HG02870 (cell line): ENCODE measurements at regions not wholly inside any gene's neighbourhood (a gene's known extent, or its start where the extent isn't known, plus 50 kb on each side); places are given as distances from the start of the nearest gene placed in this dataset.
"Not testable (repeated sequence)": the region's sequence is repeated elsewhere in the genome, so short reads cannot be mapped to it uniquely, and the experiment has no call there.

Experiments
- ATAC-seq: cut with Tn5 transposase; IDR thresholded peaks from one replicate; pipeline ENCODE4 v1.9.1; 2021; ENCODE audit warnings: mild to moderate bottlenecking, moderate library complexity; ENCODE audit not compliant: unreplicated experiment

DNA sequence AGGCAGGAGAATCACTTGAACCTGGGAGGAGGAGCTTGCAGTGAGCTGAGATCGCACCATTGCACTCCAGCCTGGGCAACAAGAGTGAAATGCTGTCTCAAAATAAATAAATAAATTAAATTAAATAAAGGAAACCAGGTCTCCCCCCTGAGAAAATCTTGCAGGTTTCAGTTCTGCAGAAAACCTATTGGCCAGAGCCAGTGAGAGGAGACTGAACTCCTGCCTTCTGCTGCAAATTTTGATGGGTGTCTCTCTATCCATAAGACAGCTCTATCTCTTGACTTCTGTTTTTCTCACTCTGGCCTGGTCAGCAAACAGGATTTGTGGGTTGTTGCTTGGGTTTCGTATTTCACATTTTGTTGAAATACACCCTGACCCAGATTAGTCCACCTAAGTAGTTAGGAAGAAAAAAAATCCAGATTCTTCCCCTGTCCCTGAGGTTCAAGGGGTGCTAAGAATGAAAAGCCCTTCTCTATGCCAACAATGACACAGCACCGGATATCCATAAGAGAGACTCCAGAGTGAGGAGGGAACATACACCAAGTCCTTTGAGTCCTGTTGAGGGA lies 86.7 kb upstream of the MAP4K4 start:
- no peak for ATAC-seq

DNA sequence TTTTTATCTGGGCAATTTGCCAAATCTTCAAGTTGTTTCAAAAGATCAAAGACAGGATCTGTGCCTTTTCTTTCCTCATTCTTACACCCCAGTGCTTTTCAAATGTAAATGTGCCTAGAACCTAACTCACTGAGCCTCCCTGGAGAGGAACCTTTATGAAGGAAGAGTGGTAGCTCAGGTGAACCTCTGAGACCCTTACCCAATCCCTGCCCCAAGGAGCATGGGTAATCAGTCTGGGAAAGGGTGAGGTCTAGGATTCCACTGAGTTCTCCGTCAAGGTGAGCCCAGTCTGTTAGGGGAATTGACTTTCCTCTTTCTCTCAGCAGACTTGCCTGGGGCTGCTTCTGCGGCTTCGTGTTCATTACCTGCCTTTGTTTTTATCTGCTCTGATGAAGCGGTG lies 88.1 kb upstream of the MAP4K4 start:
- ATAC-seq = no peak

DNA sequence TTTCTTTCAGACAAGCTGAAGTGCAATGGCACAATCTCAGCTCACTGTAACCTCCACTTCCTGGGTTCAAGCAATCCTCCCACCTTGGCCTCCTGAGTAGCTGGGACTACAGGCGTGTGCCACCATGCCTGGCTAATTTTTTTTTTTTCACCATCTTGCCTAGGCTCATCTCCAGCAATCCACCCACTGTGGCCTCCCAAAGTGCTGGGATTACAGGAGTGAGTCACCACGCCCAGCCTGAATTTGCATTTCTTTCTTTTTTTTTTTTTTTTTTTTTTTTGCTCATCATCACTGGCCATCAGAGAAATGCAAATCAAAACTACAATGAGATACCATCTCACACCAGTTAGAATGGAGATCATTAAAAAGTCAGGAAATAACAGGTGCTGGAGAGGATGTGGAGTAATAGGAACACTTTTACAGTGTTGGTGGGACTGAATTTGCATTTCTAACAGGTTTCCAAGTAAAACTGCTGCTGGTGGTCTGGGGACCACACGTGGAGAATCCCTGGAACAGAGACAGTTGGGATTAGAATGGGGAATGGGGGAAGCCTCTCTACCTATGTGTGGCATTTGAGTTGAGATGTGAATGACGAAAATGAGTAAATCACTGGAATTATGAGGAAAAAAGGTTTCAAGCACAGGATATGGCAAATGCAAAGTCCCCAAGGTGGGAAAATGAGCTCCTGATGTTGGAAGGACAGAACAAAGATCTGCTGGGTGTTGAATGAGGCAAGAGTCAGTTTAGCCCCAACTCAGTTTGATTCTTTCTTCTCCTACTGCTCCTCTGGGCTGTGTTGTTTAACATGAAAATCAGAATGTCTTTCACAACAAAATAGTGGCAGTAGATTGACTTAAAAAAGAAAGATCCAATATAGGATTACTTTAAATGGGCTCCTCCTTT lies 88.8 kb upstream of the MAP4K4 start:
- ATAC-seq = no peak

DNA sequence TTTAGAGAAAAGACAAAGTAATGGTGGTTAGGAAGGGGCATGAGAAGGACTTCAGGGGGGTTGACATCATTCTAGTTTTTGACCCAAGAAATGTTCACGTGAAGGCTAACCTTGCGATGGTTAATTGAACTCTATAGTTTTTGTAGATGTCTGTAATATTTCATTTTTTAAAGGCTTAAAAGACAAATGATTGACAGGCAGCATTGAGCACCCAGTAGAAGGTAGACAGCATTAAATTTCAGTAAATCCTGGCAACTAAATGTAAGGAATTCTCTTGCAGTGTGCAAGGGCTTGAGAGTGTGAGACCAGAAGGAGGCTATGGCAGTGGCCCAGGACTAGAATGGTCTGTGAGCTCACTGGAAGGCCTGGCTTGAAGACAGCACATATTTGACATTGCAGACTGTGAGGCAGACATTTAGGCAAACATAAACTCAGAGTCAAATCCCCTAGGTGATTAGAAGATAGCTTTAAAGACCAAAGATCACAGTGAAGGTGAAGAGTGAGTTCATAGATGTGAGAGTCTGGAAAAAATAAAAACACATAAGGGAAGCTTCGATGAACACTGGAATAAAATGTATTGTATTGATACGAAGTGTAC lies 100.1 kb upstream of the MAP4K4 start:
- ATAC-seq = no peak

DNA sequence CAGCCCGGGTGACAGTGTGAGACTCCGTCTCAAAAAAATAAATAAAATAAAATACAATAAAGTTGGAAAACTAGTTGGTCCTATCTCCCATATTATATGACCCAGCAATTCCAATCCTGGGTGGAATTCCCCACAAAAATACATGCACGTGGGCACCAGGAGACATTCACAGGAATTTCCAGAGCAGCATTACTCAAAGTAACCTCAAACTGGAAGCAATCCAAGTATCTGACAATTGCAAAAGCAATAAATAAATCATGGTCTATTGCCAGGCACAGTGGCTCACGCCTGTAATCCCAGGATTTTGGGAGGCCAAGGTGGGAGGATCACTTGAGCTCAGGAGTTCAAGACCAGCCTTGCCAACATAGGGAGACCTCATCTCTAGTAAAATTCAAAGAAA lies 101.2 kb upstream of the MAP4K4 start:
- ATAC-seq = no peak

DNA sequence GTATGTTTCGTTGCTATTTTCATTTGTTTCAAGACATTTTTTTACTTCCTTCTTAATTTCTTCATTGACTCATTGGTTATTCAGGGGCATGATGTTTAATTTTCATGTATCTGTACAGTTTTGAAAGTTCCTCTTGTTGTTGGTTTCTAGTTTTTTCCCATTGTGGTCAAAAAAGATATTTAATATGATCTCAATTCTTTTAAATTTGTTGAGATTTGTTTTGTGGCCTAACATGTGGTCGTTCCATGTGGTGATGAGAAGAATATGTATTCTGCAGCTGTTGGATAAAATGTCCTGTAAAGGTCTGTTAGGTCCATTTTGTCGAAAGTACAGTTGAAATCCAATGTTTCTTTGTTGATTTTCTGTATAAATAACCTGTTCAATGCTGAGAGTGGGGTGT lies 110.3 kb upstream of the MAP4K4 start:
- no peak for ATAC-seq

DNA sequence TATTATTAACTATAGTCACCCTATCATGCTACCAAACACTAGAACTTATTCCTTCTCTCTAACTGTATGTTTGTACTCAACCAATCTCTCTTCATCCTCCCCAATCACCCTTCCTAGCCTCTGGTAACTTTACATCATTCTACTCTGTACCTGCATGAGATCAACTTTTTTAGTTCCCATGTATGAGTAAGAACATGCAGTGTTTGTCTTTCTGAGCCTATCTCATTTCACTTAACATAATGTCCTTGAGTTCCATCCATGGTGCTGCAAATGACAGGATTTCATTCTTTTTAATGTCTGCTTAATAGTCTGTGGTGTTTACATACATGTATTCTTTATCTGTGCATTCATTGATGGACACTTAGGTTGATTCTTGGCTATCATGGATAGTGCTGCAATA lies 108.9 kb upstream of the RFX8 start:
- no peak for ATAC-seq

DNA sequence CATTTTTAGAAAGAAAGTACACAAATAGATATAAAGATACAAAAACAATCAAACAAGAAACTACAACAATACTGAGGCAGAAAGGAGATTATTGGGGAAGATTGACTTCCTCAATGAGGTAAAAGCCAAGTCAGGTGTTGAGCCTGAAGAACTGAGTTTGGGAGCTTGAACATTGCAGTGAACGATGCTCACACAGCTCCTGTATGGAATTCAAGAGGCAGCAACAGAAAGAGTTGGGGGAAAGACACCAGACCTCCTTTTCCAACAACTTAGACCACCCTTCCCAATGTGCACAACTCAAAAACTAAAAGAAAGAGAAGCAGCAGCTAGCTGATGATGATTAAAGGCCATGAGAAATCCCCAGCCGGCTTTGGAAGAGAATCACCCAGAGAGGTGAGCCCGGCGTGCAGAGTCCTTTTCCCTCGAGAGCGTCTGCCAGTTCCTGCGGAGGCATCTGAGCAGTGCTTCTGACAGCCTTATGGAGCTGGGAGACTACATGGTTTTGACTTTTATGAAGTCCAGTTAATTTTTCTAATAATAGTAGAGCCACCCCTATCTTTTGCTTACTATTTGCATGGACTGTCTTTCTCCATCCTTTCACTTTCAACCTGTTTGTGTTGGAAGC lies 106.9 kb upstream of the RFX8 start:
- ATAC-seq = no peak

DNA sequence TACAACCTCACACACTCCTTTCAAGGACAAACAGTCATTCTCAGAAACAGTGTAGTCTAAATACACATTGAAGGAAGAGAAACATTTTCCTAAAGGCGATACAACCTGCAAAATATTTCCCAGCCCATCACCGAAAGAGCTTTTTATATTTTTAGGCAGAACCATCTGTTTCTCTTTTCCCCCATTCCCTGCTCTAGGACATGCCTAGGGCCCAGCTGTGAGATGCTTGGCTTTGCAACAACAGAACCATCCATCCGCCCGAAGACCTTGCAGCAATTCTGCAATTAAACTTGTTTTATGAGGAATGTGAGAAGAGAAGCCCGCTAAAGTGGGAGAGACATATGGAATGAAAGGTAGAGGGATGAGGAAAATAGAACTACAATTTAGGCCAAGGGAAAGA lies 105.6 kb upstream of the RFX8 start:
- ATAC-seq = no peak

DNA sequence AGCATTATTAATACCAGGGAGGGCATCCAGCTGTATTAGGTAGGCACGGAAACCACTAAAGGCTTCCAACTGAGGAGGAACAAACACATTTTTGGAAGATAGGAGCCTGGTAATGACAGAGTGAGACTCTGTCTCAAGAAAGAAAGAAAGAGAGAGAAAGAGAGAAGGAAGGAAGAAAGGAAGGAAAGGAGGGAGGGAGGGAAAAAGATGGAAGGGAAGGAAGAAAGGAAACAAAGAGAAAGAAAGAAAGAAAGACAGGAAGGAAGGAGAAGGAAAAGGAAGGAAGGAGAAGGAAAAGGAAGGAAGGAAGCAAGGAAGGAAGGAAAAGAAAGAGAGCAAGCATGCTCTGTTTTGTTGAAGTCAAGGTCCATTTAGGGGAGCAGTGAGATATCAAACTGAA lies 103.8 kb upstream of the RFX8 start:
- no peak for ATAC-seq

DNA sequence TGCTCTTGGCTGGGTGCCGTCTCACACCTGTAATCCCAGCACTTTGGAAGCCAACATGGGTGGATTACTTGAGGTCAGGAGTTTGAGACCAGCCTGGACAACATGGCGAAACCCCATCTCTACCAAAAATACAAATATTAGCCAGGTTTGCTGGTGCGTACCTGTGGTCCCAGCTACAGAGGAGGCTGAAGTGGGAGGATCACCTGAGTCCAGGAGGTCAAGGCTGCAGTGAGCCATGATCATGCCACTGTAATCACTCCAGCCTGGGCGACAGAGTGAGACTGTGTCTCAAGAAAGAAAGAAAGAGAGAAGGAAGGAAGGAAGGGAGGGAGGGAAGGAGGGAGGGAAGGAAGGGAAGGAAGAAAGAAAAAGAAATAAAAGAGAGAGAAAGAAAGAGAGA lies 103.2 kb upstream of the RFX8 start:
- ATAC-seq = not testable (repeated sequence)

DNA sequence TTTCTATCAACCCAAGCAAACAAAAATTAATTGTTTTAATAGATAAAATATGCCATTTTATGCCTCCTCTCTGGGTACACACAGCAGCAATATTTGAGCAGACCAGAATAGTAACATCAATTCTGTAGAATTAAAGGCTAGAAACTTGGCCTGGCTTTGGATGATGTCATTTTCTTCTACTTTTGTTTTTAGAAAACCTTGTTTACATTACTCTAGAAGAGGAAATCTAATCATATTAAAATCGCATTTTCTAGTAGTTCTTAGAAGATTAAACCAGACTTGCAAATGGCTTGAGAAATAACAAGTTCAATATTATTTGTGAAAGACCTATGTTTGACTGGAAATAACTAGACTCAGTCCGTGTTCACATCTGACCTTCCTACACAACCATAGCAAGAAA lies 102.3 kb upstream of the RFX8 start:
- no peak for ATAC-seq

DNA sequence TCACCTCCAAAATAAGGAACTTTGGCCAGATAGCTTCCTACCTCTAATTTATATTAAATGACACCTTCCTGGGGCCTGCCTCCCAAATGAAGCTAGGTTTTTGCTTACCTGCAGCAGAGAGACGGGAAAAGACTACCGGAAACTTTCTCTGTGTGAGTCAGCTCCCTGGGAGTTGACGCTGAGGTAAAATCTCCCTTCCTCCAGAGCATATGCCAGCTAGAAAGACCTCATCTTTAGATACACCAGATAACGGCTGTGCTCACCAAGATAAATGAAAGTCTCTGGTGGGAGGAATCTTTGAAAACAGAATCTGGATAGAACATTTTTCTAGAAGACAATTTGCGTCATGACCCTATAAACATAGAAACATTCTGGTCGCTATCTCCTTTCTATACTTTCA lies 99.7 kb upstream of the RFX8 start:
- ATAC-seq = no peak

DNA sequence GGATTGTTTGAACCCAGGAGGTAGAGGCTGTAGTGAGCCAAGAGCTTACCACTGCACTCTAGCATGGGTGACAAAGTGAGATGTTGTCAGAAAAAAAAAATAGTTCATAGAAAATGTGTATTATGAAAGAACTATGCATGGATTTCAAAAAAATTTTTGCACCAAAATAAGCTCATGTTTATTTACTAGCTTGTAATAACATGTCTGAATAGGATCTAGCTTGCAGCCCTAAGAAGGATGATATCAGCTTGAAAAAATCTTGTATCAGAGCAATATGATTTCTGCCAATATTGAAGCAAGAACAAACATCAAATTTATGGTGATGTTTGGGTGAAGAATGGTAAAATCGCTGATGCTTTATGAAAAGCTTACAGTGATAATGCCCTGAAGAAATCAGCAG lies 97.0 kb upstream of the RFX8 start:
- ATAC-seq = no peak

DNA sequence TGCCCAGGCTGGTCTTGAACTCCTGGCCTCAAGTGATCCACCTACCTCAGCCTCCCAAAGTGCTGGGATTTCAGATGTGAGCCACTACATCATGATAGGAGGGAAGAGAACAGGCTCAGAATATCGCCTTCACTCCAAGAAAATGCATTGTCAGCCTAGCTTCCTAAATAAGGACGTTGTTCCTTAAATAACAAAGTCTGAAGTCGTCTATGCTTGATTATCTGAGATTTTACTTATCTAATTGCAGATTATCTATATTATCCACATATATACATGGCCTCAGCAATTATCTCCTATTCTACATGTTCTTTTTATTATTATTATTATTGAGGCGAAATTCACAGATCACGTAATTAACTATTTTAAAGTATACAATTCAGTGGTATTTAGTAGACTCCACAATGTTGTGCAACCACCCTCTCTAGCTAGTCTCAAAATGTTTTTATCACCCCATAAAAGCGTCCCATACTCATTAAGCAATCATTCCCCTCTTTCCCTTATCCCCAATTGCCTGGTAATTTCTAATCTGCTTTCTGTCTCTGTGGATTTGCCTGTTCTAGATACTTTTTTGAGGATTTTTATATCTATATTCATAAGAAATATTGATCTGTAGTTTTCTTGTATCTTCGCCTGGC lies 95.1 kb upstream of the RFX8 start:
- no peak for ATAC-seq

DNA sequence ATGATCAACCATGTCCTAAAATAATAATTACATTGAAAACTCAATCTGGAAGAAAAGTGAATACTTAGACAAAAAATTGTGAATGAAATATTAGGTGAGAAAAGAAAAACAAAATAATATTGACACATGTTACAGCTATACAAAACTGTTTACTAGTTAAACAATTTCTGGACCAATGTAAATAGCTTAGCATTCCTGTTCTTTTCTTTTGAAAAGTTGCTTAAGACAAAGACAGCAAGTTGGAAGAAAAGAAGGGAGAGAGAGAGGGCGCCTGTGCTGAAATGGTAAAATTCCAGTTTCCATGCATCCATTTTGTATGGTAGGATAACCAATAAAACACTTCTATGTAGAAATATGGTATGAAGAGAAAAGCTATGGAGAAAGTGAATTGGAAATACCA lies 94.1 kb upstream of the RFX8 start:
- ATAC-seq = no peak

DNA sequence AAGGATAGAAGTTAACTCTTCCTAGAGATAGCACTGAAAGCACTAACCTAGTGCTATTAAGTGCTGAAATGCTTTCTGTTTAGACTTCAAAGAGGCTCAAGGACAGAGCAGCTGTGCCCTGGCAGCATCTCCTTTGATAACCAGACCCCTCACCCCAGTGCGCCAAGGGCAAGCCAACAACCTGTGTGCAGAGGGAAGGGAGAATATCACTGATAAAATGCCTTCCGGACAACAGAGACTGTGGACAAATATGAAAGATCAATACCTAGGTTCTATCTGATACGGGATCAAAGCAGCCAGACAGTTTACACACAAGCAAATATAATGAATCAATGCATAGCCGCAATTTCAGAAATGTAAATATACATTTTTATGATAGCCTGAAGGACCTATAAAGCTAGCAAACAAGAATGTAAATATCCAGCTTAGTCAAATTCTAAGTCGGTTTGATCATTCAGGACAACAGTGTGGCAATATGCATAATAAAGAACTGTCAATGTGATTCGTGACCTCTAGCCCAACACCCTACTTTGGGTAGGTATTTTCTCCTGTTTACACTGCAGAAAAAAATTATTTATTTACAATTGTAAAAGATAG lies 91.8 kb upstream of the RFX8 start:
- ATAC-seq = no peak

DNA sequence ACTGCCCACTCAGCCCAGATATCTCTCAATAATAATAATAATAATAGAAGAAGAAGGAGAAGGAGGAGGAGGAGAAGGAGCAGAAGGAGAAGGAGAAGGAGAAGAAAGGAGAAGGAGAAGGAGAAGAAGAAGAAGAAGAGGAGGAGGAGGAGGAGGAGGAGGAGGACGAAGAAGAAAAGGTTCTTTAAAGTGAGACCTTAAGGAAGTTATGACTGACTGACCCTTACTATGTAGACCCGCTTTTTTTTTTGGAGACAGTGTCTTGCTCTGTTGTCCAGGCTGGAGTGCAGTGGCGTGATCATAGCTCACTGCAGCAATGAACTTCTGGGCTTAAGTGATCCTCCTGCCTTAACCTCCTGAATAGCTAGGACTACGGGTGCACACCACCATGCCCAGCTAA lies 88.9 kb upstream of the RFX8 start:
- no peak for ATAC-seq

DNA sequence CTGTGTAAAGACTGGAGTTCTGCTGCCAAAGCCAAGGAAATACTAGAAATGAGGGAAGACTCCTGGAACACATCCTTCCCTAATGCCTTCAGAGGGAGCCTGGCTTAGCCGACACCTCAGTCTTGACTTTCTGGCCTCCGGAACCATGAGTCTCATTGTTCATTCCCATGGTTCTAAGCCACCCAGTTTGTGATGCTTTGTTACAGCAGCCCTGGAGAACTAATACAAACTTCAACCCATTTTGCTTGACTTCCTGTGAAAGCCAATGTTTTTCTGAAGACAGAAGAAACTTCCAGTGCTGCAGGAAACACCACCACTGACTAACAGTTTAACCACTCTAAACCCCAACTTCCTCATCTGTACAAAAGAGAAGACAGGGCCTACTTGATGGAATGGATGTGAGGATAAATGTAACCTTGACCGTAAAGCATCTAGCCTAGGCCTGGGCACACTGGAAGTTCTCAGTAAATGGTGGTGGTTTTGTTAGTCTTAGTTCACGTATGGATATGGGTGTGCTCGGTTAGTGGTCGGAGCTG lies 85.9 kb upstream of the RFX8 start:
- no peak for ATAC-seq

DNA sequence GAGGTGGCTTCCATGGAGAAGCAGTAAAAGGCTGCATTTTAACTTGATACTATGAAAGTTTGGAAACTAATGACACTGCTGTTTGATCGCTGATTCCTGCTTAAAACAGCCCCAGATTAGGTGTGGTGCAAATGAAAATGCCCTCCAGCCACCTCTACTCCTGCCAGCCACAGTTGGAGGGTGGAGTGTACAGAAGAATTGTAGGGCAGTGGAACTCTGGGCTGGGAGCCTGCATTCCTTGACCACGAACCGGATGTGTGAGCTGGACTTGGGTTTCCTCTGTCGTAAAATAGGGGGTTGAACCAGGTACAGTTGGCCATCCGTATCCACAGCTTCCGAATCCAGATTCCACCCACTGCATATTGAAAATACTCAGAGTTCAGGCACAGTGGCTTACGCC lies 84.6 kb upstream of the RFX8 start:
- no peak for ATAC-seq
